ENCODE measurements at regions not wholly inside any gene's neighbourhood (a gene's known extent, or its start where the extent isn't known, plus 50 kb on each side); places are given as distances from the start of the nearest gene placed in this dataset.

- H3K4me3 ChIP-seq (ENCODE audit: severe bottlenecking), result no peak overlapping the region
- ATAC-seq (ENCODE audit: low read depth) (no peak), DNase-seq (ENCODE audit: low spot score) (no peak)
- H3K36me3 ChIP-seq (ENCODE audit: low read depth), result no peaks in the 10 kb centered on the region
- no peaks in the 10 kb centered on the region for H3K27me3 ChIP-seq (ENCODE audit: insufficient read depth, poor library complexity, severe bottlenecking)
- TF ChIP-seq CTCF (IDR thresholded peaks at IDR 0.05; ENCODE audit: poor library complexity, severe bottlenecking), result no peak
- H3K9me3 ChIP-seq (ENCODE audit: severe bottlenecking), result no peaks in the 10 kb centered on the region
- H3K27ac ChIP-seq (ENCODE audit: poor library complexity, severe bottlenecking), result no peak overlapping the region
- no peaks in the 10 kb centered on the region for H3K4me1 ChIP-seq (ENCODE audit: insufficient read depth, poor library complexity, severe bottlenecking)
These were observed 89.7 kb upstream of the CLDN10 start for GRCh38 chr13:95462801-95463200.

DNA sequence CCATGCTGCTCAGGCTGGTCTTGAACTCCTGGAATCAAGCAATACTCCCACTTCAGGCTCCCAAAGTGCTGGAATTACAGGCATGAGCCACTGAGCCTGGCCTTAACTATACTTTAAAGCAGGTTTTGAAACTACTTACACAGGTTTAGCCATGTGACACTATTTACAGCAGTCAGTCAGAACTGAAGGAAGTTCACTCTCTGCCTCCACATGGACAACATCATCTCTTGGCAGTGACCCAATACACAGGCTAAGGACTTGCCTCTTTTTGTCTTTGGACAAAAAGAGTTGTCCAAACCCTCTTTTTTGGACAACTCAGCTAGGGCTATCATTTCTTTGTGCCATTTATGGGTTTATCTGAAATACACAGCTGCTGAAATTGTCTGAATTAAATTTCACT lies 89.0 kb upstream of the CLDN10 start:
- Histone ChIP-seq H3K9me3 (ENCODE audit: severe bottlenecking) (no peaks in the 10 kb centered on the region), H3K27me3 (ENCODE audit: insufficient read depth, poor library complexity, severe bottlenecking) (no peaks in the 10 kb centered on the region), H3K27ac (ENCODE audit: poor library complexity, severe bottlenecking) (no peak overlapping the region), H3K36me3 (ENCODE audit: low read depth) (no peaks in the 10 kb centered on the region), H3K4me1 (ENCODE audit: insufficient read depth, poor library complexity, severe bottlenecking) (no peaks in the 10 kb centered on the region), H3K4me3 (ENCODE audit: severe bottlenecking) (no peak overlapping the region)
- DNase-seq (ENCODE audit: low spot score), result no peak
- no peak for TF ChIP-seq CTCF (IDR thresholded peaks at IDR 0.05; ENCODE audit: poor library complexity, severe bottlenecking)
- no peak for ATAC-seq (ENCODE audit: low read depth)

- no peaks in the 10 kb centered on the region for H3K36me3 ChIP-seq (ENCODE audit: low read depth)
- H3K27ac ChIP-seq (ENCODE audit: poor library complexity, severe bottlenecking), result no peak overlapping the region
- no peak for TF ChIP-seq CTCF (IDR thresholded peaks at IDR 0.05; ENCODE audit: poor library complexity, severe bottlenecking)
- H3K4me3 ChIP-seq (ENCODE audit: severe bottlenecking), result no peak overlapping the region
- H3K27me3 ChIP-seq (ENCODE audit: insufficient read depth, poor library complexity, severe bottlenecking), result no peaks in the 10 kb centered on the region
- H3K4me1 ChIP-seq (ENCODE audit: insufficient read depth, poor library complexity, severe bottlenecking), result no peaks in the 10 kb centered on the region
- no peak for ATAC-seq (ENCODE audit: low read depth)
- H3K9me3 ChIP-seq (ENCODE audit: severe bottlenecking), result no peaks in the 10 kb centered on the region
- no peak for DNase-seq (ENCODE audit: low spot score)
These were observed 81.8 kb upstream of the CLDN10 start for GRCh38 chr13:95470574-95471366.

DNA sequence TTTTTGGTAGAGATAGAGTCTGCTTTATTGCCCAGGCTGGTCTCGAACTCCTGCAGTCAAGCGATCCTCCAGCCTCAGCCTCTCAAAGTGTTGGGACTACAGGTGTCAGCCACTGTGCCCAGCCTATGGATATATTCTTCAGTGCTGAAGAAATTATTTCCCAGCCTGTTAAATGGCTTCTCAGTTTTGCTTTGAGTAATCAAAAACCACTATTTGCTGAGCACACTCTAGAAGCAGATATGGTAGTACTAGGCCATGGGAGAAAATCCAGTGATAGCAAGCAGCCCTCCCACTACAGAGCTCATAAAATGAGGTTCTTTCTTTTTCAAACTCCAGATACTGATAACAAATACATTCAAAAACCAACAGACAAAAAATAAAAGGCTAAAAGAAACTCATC lies 80.6 kb upstream of the CLDN10 start:
- H3K4me3 ChIP-seq (ENCODE audit: severe bottlenecking), result no peak overlapping the region
- no peak for TF ChIP-seq CTCF (IDR thresholded peaks at IDR 0.05; ENCODE audit: poor library complexity, severe bottlenecking)
- H3K27ac ChIP-seq (ENCODE audit: poor library complexity, severe bottlenecking), result no peak overlapping the region
- H3K4me1 ChIP-seq (ENCODE audit: insufficient read depth, poor library complexity, severe bottlenecking), result no peaks in the 10 kb centered on the region
- no peaks in the 10 kb centered on the region for H3K36me3 ChIP-seq (ENCODE audit: low read depth)
- no peaks in the 10 kb centered on the region for H3K27me3 ChIP-seq (ENCODE audit: insufficient read depth, poor library complexity, severe bottlenecking)
- ATAC-seq (ENCODE audit: low read depth), result no peak
- no peak for DNase-seq (ENCODE audit: low spot score)
- no peaks in the 10 kb centered on the region for H3K9me3 ChIP-seq (ENCODE audit: severe bottlenecking)

DNA sequence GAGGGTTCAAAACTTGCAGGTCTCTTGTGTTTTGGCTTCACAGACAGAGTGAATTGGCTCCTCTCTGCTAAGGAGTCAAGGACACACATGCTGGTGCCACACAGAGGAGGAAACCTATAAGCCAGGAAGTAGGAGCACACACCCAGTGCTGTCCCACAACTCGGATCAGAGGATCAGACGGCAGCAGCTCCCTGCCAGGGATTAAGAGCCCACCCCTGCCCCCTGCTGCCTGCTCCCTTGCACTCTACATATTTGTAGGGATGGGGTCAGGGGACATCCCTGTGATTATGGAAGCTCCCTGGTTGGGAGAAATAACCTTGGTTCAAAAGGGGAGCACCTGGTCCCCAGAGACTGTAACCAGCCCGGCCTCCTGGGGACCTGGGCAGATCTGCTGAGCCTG lies 77.5 kb upstream of the CLDN10 start:
- Histone ChIP-seq H3K4me1 (ENCODE audit: insufficient read depth, poor library complexity, severe bottlenecking) (no peaks in the 10 kb centered on the region), H3K27me3 (ENCODE audit: insufficient read depth, poor library complexity, severe bottlenecking) (no peaks in the 10 kb centered on the region), H3K27ac (ENCODE audit: poor library complexity, severe bottlenecking) (no peak overlapping the region), H3K36me3 (ENCODE audit: low read depth) (no peaks in the 10 kb centered on the region), H3K4me3 (ENCODE audit: severe bottlenecking) (no peak overlapping the region), H3K9me3 (ENCODE audit: severe bottlenecking) (no peaks in the 10 kb centered on the region)
- no peak for TF ChIP-seq CTCF (IDR thresholded peaks at IDR 0.05; ENCODE audit: poor library complexity, severe bottlenecking)
- ATAC-seq (ENCODE audit: low read depth) (no peak), DNase-seq (ENCODE audit: low spot score) (no peak)

Data from RWPE2 (cell line).